HG03457 (cell line): ENCODE measurements at regions not wholly inside any gene's neighbourhood (a gene's known extent, or its start where the extent isn't known, plus 50 kb on each side); places are given as distances from the start of the nearest gene placed in this dataset.
"Not testable (repeated sequence)": the region's sequence is repeated elsewhere in the genome, so short reads cannot be mapped to it uniquely, and the experiment has no call there.

Experiments
- ATAC-seq: cut with Tn5 transposase; IDR thresholded peaks from one replicate; pipeline ENCODE4 v1.9.1; 2021; ENCODE audit warnings: moderate number of reproducible peaks; ENCODE audit not compliant: unreplicated experiment

DNA sequence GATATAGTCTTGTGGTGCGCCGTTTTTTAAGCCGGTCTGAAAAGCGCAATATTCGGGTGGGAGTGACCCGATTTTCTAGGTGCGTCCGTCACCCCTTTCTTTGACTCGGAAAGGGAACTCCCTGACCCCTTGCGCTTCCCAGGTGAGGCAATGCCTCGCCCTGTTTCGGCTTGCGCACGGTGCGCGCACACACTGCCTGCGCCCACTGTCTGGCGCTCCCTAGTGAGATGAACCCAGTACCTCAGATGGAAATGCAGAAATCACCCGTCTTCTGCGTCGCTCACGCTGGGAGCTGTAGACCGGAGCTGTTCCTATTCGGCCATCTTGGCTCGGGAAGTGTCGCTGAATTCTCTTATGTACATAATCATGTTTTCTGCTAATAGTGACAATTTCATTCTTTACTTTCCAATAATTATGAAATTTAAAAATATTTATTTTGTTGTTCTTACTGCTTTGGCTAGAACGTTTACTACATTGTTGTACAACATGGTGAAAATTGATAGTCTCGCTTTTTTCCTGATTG, 61.2 kb upstream of the MINDY3 start:
- ATAC-seq = not testable (repeated sequence)

DNA sequence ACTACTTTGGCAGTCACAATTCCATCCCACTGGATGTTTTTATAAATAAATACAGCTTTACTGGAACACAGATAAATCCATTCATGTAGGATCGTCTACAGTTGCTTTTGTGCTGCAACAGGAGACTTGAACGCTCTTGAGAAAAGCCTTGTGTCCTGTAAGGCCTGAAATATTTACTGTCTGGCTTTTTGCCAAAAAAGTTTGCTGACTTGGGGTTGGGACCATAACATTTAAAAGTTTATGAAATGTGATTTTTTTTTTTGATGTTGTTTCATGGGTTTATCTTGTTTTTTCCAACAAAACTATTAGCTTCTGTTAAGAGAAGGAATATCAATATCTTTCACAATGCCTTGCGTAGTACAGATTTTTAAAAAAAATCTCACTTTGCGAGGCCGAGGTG, 71.1 kb upstream of the MINDY3 start:
- ATAC-seq = no peak

DNA sequence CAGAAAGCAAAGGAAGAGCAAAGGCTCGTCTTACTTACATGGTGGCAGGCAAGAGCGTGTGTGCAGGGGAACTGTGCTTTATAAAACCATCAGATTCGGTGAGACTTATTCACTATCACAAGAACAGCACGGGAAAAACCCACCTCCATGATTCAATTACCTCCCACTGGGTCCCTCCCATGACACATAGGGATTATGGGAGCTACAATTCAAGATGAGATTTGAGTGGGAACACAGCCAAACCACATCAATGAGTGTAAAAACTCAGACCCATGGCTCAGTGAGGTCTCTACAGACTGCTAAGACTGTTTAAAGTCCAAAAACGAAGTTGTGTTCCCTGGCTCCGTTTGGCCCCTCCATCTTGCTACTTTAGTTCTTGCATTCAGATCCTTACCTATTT, 79.2 kb upstream of the MINDY3 start:
- not testable (repeated sequence) for ATAC-seq

GRCh38 chr10:15943426-15943825, 83.1 kb upstream of the MINDY3 start:
- ATAC-seq = no peak

- no peak for ATAC-seq
These were observed 93.9 kb upstream of the MINDY3 start for GRCh38 chr10:15954188-15954587.

DNA sequence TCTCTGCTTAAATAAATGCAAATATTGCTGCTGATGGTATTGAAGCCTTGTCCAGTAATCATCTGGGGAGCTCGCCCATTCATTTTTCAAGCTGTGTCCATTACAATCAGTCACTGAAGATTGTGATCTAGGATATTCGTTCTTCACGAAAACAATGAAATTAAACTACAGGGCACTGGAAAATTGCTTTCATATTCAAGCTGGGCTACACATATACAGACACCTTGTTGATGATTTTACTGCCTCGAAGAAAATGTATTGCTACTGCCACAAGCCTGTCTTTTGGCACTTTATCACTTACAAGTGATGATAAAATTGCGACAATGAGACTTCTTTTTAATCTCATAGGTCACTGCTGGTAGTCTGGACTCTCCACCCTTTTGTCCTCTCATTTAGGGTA, 100.0 kb upstream of the MINDY3 start:
- ATAC-seq = no peak

DNA sequence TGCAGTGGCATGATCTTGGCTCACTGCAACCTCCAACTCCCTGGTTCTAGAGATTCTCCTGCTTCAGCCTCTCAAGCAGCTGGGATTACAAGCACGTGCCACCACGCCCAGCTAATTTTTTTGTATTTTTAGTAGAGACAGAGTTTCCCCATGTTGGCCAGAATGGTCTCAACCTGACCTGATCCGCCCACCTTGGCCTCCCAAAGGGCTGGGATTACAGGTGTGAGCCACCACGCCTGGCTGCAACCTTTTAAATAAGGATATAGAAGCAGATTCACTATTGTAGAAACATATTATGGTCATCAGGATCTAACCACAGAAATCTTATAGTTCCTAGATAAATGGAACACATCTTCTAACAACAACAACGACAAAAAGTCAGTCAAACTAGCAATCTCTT, 112.4 kb upstream of the MINDY3 start:
- not testable (repeated sequence) for ATAC-seq

- no peak for ATAC-seq
These were observed 125.4 kb upstream of the MINDY3 start for GRCh38 chr10:15985690-15986089.

DNA sequence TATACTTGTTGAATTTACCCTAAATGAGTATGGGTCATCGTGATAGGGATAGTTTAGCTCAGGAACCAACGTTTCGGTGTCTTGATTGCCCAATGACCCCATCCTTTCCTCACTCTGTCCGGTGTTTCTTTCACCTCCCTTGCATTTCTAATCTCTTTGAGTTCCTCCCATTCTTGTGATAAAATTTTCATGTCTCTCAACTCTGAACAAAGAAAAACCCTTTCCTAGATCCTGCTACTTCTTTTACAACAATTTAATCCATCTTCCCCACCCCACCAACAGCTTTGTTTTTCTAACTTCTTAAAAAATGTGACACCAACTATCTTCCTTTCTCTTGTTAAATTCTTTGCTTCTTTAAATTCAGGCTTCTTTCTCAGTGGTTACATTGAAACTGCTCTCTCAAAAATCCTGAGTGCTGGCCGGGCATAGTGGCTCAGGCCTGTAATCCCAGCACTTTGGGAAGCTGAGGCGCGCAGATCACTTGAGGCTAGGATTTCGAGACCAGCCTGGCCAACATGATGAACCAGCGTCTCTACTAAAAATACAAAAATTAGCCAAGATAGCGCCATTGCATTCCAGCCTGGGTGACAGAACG, 130.3 kb upstream of the MINDY3 start:
- ATAC-seq = no peak

DNA sequence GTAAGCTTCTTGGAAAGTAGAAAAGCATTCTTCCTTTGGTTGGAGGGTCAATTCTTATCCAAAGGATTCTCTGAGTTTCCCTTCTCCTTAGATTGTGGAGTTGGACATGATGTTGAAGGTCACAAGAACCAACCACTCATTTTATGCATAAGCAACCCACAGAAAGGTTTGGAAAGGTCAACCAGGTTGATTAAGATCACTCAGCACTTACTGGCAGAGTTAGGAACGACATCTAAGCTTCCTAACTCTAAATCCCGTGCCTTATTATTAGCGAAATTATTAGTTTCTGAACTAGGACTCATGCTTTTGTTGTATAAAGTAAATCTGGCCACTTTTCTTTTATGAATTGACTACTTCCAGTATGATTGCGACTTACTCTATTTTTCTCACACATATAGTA, 137.0 kb upstream of the MINDY3 start:
- no peak for ATAC-seq

- no peak for ATAC-seq
These were observed 141.3 kb upstream of the MINDY3 start for GRCh38 chr10:16001581-16001980.

GRCh38 chr10:16009785-16010184, 149.5 kb upstream of the MINDY3 start:
- no peak for ATAC-seq

GRCh38 chr10:16011548-16011947, 151.2 kb upstream of the MINDY3 start:
- no peak for ATAC-seq

- no peak for ATAC-seq
These were observed 154.2 kb upstream of the MINDY3 start for GRCh38 chr10:16014469-16014868.

GRCh38 chr10:16016688-16017087, 156.4 kb upstream of the MINDY3 start:
- ATAC-seq = no peak

GRCh38 chr10:16020836-16021235, 160.5 kb upstream of the MINDY3 start:
- no peak for ATAC-seq

DNA sequence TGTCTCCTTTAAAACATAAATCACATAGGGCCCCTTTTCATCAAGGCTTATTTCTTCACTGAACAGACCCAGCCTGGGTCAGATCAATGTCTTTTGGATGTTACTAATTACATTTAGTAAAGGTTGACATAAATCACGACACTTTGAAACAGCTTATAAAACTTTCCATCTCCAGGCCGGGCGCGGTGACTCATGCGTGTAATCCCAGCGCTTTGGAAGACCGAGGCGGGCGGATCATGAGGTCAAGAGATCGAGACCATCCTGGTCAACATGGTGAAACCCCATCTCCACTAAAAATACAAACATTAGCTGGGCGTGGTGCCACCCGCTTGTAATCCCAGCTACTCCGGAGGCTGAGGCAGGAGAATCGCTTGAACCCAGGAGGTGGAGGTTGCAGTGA, 166.5 kb upstream of the MINDY3 start:
- ATAC-seq = not testable (repeated sequence)

DNA sequence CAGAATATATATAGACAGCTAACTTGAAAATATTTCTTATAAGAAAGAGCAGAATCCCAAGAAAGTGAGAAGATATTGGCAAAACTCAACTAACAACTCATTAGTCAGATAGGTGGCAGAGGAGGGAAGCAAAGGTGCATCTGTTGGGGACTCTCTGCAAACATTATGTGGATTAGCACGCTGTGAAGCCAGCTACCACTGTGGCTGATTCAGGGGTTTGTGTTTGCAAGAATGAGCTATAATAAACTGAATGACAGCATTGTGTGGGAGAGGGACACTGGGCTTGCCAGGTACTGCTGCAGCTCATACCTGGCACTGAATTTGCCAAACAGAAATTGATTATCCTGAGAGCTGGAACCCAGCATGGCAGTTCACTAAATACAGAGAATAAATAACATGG, 170.3 kb upstream of the MINDY3 start:
- ATAC-seq = no peak

DNA sequence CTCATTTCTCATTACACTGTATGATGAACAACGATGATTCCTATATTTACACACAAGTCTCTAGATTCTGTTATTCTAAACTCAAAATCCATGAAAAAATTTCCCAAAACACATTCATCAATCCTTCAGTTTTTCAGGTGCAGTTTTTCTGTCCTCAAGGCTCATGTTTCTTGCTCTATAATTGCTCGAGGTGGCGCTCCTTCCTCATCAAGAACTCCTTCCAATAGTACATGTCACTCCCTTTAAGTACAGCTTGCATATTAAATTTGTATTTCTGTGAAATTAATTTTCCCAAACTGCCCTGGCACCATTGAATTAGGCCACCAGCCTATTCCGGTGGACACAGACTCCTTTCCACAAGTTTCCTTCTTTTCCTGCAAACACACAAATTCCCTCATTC, 188.7 kb upstream of the MINDY3 start:
- ATAC-seq = no peak

- ATAC-seq = no peak
These were observed 189.5 kb upstream of the MINDY3 start for GRCh38 chr10:16049782-16050181.

DNA sequence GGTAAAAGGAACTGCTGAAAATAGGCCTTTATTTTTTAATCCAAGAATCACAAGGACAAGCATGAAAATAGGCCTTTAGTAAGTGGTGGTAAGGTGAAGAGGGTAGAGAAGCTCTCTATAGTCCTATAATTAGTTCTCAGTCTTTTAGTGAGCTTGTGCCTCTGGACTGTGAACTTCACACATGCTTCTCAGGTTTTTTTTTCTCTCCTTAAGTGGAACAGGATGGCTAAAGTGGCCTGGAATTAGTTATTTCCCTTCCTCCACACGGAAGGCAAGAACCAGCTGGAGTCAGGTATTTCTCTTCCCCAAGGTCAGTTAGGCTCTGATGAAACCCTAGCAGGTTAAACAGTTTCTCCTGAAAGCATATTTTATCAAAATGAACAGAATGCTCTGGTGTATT, 203.0 kb upstream of the MINDY3 start:
- ATAC-seq = no peak

- ATAC-seq = not testable (repeated sequence)
These were observed 223.2 kb upstream of the MINDY3 start for GRCh38 chr10:16083551-16083950.

DNA sequence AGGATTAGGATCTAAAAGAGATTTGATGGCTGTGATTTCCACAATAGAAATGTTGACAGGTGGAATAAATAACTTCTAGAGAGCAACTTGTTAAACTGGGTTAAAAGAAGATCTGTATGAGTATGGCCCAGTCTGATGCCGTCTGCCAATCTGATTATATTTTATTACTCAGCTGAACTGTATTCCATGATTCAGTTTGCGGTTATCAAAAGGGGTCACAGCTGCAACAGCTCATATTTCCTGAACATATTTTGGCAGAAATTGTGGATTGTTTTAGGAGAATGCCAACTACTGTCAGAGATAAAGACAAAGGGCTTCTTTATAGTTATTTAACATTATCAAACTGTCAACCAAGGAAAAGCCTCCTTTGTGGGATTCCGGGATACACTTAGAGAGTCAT, 244.8 kb upstream of the MINDY3 start:
- ATAC-seq = no peak
